B cell (primary cell): ENCODE measurements at regions not wholly inside any gene's neighbourhood (a gene's known extent, or its start where the extent isn't known, plus 50 kb on each side); places are given as distances from the start of the nearest gene placed in this dataset.

Source experiments
- ATAC-seq: fragments of 200-7000 bp; cut with Tn5 transposase; one replicate; pipeline ENCODE4 v1.10.0; 2021; ENCODE audit warnings: low read depth, mild to moderate bottlenecking, moderate number of reproducible peaks, moderate library complexity
- CTCF ChIA-PET: fragments of 350-600 bp; sonication (Branson Sonifier 250); formaldehyde crosslinking; loops from one replicate; lab custom pipeline; 2021; ENCODE audit warnings: antibody characterized with exemption, inconsistent platforms; lab: Charles Lee
- POLR2A ChIA-PET: fragments of 350-600 bp; sonication (Branson Sonifier 250); formaldehyde crosslinking; loops from one replicate; lab custom pipeline; 2021; ENCODE audit warnings: antibody characterized with exemption; lab: Charles Lee
- DNase-seq: peaks from one replicate; pipeline ENCODE4 v3.0.0; 2013
- H2AFZ ChIP-seq: 2 replicates; pipeline ENCODE4 v1.6.1; 2012; ENCODE audit warnings: mild to moderate bottlenecking, low read depth, low read length; ENCODE audit not compliant: insufficient read depth, poor library complexity, severe bottlenecking
- H3K27ac ChIP-seq, 2 donors: 1 replicate in 1 of 2; 2 replicates in 1 of 2; pipeline ENCODE4 v1.5.1; 2012 to 2013; ENCODE audit warnings: low read length in 2 of 2, mild to moderate bottlenecking in 2 of 2, moderate library complexity in 1 of 2
- H3K27me3 ChIP-seq, 4 experiments: fragments of 200-600 bp in 1 of 4; sonication (generic) in 1 of 4; replicated peaks in 1 of 4; 1 replicate in 2 of 4; 2 replicates in 2 of 4; pipeline versions ENCODE4 v1.6.1 to v1.7.0; 2013 to 2016; ENCODE audit warnings: low read length in 3 of 4, mild to moderate bottlenecking in 2 of 4, mixed read lengths in 1 of 4, moderate library complexity in 1 of 4; ENCODE audit not compliant: insufficient read depth in 4 of 4, control insufficient read depth in 3 of 4; ENCODE audit errors: control extremely low read depth in 1 of 4
- H3K36me3 ChIP-seq, 2 experiments: replicated peaks in 1 of 2; 1 replicate in 1 of 2; 2 replicates in 1 of 2; pipeline versions ENCODE4 v1.6.1 to v1.7.1; 2013; ENCODE audit warnings: low read length in 1 of 2; ENCODE audit not compliant: insufficient read depth in 2 of 2, control insufficient read depth in 1 of 2; ENCODE audit errors: control extremely low read depth in 1 of 2, extremely low read depth in 1 of 2
- H3K4me1 ChIP-seq, 2 donors: fragments of 200-600 bp in 1 of 2; sonication (generic) in 1 of 2; 1 replicate in 1 of 2; 2 replicates in 1 of 2; pipeline versions ENCODE4 v1.5.1 to v1.6.1; 2013 to 2017; ENCODE audit warnings: low read length in 2 of 2; ENCODE audit not compliant: control insufficient read depth in 2 of 2, insufficient read depth in 2 of 2
- H3K4me2 ChIP-seq: replicated peaks from 2 replicates; pipeline ENCODE3; 2012; ENCODE audit warnings: mild to moderate bottlenecking, low read depth, low read length; ENCODE audit not compliant: poor library complexity, severe bottlenecking
- H3K4me3 ChIP-seq, 5 experiments: fragments of 200-600 bp in 1 of 5; sonication (generic) in 1 of 5; 1 replicate in 3 of 5; 2 replicates in 2 of 5; pipeline versions ENCODE4 v1.5.1 to v1.7.0; 2011 to 2016; ENCODE audit warnings: low read length in 4 of 5, mild to moderate bottlenecking in 4 of 5, low read depth in 2 of 5, control low read depth in 1 of 5, moderate library complexity in 1 of 5; ENCODE audit not compliant: insufficient read depth in 1 of 5; ENCODE audit errors: control extremely low read depth in 1 of 5, extremely low read depth in 1 of 5
- H3K79me2 ChIP-seq: fragments of 200-600 bp; sonication (generic); one replicate; pipeline ENCODE4 v1.6.0; 2016; ENCODE audit warnings: low read length; ENCODE audit not compliant: control insufficient read depth, insufficient read depth
- H3K9ac ChIP-seq: fragments of 200-600 bp; sonication (generic); 2 replicates; pipeline ENCODE4 v1.6.1; 2017; ENCODE audit warnings: mild to moderate bottlenecking, low read length, moderate library complexity
- H3K9me3 ChIP-seq, 3 donors: one replicate each; pipeline versions ENCODE4 v1.6.1 to v1.7.1; 2013; ENCODE audit warnings: low read length in 2 of 3; ENCODE audit not compliant: control insufficient read depth in 2 of 3, insufficient read depth in 1 of 3; ENCODE audit errors: control extremely low read depth in 1 of 3
- H4K20me1 ChIP-seq: 2 replicates; pipeline ENCODE4 v1.6.0; 2012; ENCODE audit warnings: mild to moderate bottlenecking, low read length; ENCODE audit not compliant: insufficient read depth, control insufficient read depth, poor library complexity, severe bottlenecking
- H3K27ac Mint-ChIP-seq: one replicate; pipeline ENCODE4 v1.8.0; 2021; ENCODE audit warnings: mixed read lengths
- H3K27me3 Mint-ChIP-seq: one replicate; pipeline ENCODE4 v1.8.0; 2021; ENCODE audit warnings: mixed read lengths
- H3K4me1 Mint-ChIP-seq: one replicate; pipeline ENCODE4 v1.8.0; 2021; ENCODE audit warnings: mixed read lengths
- H3K4me3 Mint-ChIP-seq: one replicate; pipeline ENCODE4 v1.8.0; 2021; ENCODE audit warnings: mixed read lengths
- H3K9me3 Mint-ChIP-seq: one replicate; pipeline ENCODE4 v1.8.0; 2022; ENCODE audit warnings: mixed read lengths; ENCODE audit not compliant: insufficient read depth
- CTCF ChIP-seq: fragments of 200-600 bp; IDR thresholded peaks from one replicate; pipeline ENCODE4 v1.8.0; 2022; ENCODE audit warnings: antibody characterized with exemption, mild to moderate bottlenecking
- EZH2 ChIP-seq: IDR thresholded peaks from 2 replicates; pipeline ENCODE4 v1.6.1; 2012; ENCODE audit warnings: borderline replicate concordance, low read depth, mild to moderate bottlenecking, moderate library complexity, low read length; ENCODE audit not compliant: insufficient read depth, poor library complexity, severe bottlenecking
- WGBS: methylation state at CpG from one replicate; pipeline ENCODE4 v1.1.5; 2013; ENCODE audit warnings: missing lambda C conversion rate; ENCODE audit not compliant: insufficient coverage; 5-methylcytosine and 5-hydroxymethylcytosine counted together
- intact Hi-C: fragments of 100-400 bp; cut with micrococcal nuclease; formaldehyde crosslinking; loops from one replicate; pipeline ENCODE4 v1.10.0; 2022

GRCh38 chr3:74129611-74130010 lies 484.8 kb downstream of the CNTN3 start:
- H3K27me3 Mint-ChIP-seq = no peaks in the 10 kb centered on the region
- Histone ChIP-seq H2AFZ (no peak overlapping the region), H3K79me2 (no peaks in the 10 kb centered on the region), H3K4me2 (no peak overlapping the region), H3K4me3 (no peak overlapping the region), H3K36me3 (no peaks in the 10 kb centered on the region), H3K27ac (no peak overlapping the region), H3K9ac (no peak overlapping the region), H3K27me3 (no peaks in the 10 kb centered on the region), H3K4me1 (no peaks in the 10 kb centered on the region), H3K9me3 (peaks cover 0 to 10% (median 0%) of the 10 kb centered on the region in 3 donors), H4K20me1 (no peaks in the 10 kb centered on the region)
- intact Hi-C loops = no loop called here
- peaks cover 4% of the 10 kb centered on the region for H3K9me3 Mint-ChIP-seq
- TF ChIP-seq EZH2 (no peak), CTCF (no peak)
- WGBS = no CpG with 5 or more reads among the region's 2 CpGs
- POLR2A ChIA-PET = no interaction called here
- H3K4me3 Mint-ChIP-seq = no peak overlapping the region
- no peaks in the 10 kb centered on the region for H3K4me1 Mint-ChIP-seq
- CTCF ChIA-PET = no interaction called here
- DNase-seq = no peak
- H3K27ac Mint-ChIP-seq = no peak overlapping the region
- ATAC-seq = no peak

- Histone ChIP-seq H3K27me3 (no peaks in the 10 kb centered on the region), H4K20me1 (no peaks in the 10 kb centered on the region), H3K36me3 (no peaks in the 10 kb centered on the region), H3K9ac (no peak overlapping the region), H3K79me2 (no peaks in the 10 kb centered on the region), H3K9me3 (peaks cover 0 to 10% (median 0%) of the 10 kb centered on the region in 3 donors), H3K27ac (no peak overlapping the region), H3K4me1 (no peaks in the 10 kb centered on the region), H3K4me3 (no peak overlapping the region), H2AFZ (no peak overlapping the region), H3K4me2 (no peak overlapping the region)
- H3K27me3 Mint-ChIP-seq = no peaks in the 10 kb centered on the region
- no peak for TF ChIP-seq EZH2
- no peak for TF ChIP-seq CTCF
- ATAC-seq (no peak), DNase-seq (no peak)
- H3K4me1 Mint-ChIP-seq = no peaks in the 10 kb centered on the region
- CTCF ChIA-PET = no interaction called here
- no peak overlapping the region for H3K27ac Mint-ChIP-seq
- H3K9me3 Mint-ChIP-seq = peaks cover 4% of the 10 kb centered on the region
- no peak overlapping the region for H3K4me3 Mint-ChIP-seq
- intact Hi-C loops = no loop called here
- WGBS = no CpG with 5 or more reads among the region's 1 CpG
- POLR2A ChIA-PET = no interaction called here
Measured at GRCh38 chr3:74129056-74129455, 485.4 kb downstream of the CNTN3 start.
